HEK293 (cell line): ENCODE measurements at regions not wholly inside any gene's neighbourhood (a gene's known extent, or its start where the extent isn't known, plus 50 kb on each side); places are given as distances from the start of the nearest gene placed in this dataset.

Experiments used
- CTCF ChIA-PET: fragments of 350-600 bp; formaldehyde crosslinking; extraction: SDS; loops from one replicate; lab custom pipeline; 2021; ENCODE audit warnings: antibody characterized with exemption; lab: Yijun Ruan, JAX
- POLR2A ChIA-PET: fragments of 300-600 bp; formaldehyde crosslinking; extraction: SDS; loops from one replicate; lab custom pipeline; 2020; ENCODE audit warnings: antibody characterized with exemption, inconsistent platforms; lab: Yijun Ruan, JAX
- H3K27ac ChIP-seq: fragments of 200-500 bp; sonication (Bioruptor generic); 2 replicates; pipeline ENCODE4 v1.5.1; 2014; ENCODE audit warnings: low read depth, low read length, control low read depth, inconsistent platforms; ENCODE audit errors: extremely low read depth
- H3K36me3 ChIP-seq, 2 experiments: fragments of 200-500 bp in 1 of 2; sonication (Bioruptor generic) in 1 of 2; 1 replicate in 1 of 2; 2 replicates in 1 of 2; pipeline ENCODE4 v1.5.1; 2014 to 2017; ENCODE audit warnings: inconsistent platforms in 2 of 2, low read length in 2 of 2; ENCODE audit not compliant: control insufficient read depth in 2 of 2, insufficient read depth in 1 of 2
- H3K4me1 ChIP-seq: fragments of 200-500 bp; sonication (Bioruptor generic); 2 replicates; pipeline ENCODE4 v1.5.1; 2014; ENCODE audit warnings: mild to moderate bottlenecking, low read length, inconsistent platforms; ENCODE audit not compliant: control insufficient read depth, insufficient read depth
- H3K4me3 ChIP-seq: 2 replicates; pipeline ENCODE4 v1.5.1; 2011; ENCODE audit warnings: low read depth, mild to moderate bottlenecking, control low read depth, low read length, moderate library complexity
- H3K9me3 ChIP-seq: fragments of 200-500 bp; sonication (Bioruptor generic); 2 replicates; pipeline ENCODE4 v1.5.1; 2014; ENCODE audit warnings: low read depth, low read length, inconsistent platforms; ENCODE audit not compliant: control insufficient read depth, insufficient read depth
- GLIS2 ChIP-seq: fragments of 450-650 bp; formaldehyde crosslinking; IDR thresholded peaks from 2 replicates; pipeline ENCODE4 v1.5.1; 2016; ENCODE audit warnings: missing biosample characterization, missing genetic modification characterization
- KLF10 ChIP-seq: fragments of 450-650 bp; IDR thresholded peaks from 2 replicates; pipeline ENCODE4 v1.5.1; 2018; ENCODE audit warnings: missing biosample characterization, mild to moderate bottlenecking, missing genetic modification characterization
- KLF17 ChIP-seq: fragments of 450-650 bp; formaldehyde crosslinking; IDR thresholded peaks from 2 replicates; pipeline ENCODE4 v1.5.1; 2016; ENCODE audit warnings: missing biosample characterization, missing genetic modification characterization
- KLF8 ChIP-seq: fragments of 450-650 bp; formaldehyde crosslinking; IDR thresholded peaks from 2 replicates; pipeline ENCODE4 v1.5.1; 2016; ENCODE audit warnings: missing biosample characterization, missing genetic modification characterization
- PRDM2 ChIP-seq: fragments of 450-650 bp; formaldehyde crosslinking; IDR thresholded peaks from 2 replicates; pipeline ENCODE4 v1.5.1; 2016; ENCODE audit warnings: missing biosample characterization, missing genetic modification characterization, borderline replicate concordance
- SCRT2 ChIP-seq: fragments of 450-650 bp; formaldehyde crosslinking; IDR thresholded peaks from 2 replicates; pipeline ENCODE4 v1.5.1; 2016; ENCODE audit warnings: missing biosample characterization, missing genetic modification characterization
- TRIM28 ChIP-seq: IDR thresholded peaks from 2 replicates; pipeline ENCODE4 v1.6.1; 2011; ENCODE audit warnings: low read length, control low read depth, borderline replicate concordance
- WT1 ChIP-seq: fragments of 450-650 bp; formaldehyde crosslinking; IDR thresholded peaks from 2 replicates; pipeline ENCODE4 v1.5.1; 2016; ENCODE audit warnings: missing biosample characterization, missing genetic modification characterization
- YY2 ChIP-seq: fragments of 450-650 bp; formaldehyde crosslinking; IDR thresholded peaks from 2 replicates; pipeline ENCODE4 v1.5.1; 2016; ENCODE audit warnings: missing biosample characterization, missing genetic modification characterization
- ZEB2 ChIP-seq: fragments of 450-650 bp; formaldehyde crosslinking; IDR thresholded peaks from 2 replicates; pipeline ENCODE4 v1.5.1; 2016; ENCODE audit warnings: missing biosample characterization, missing genetic modification characterization
- ZFHX2 ChIP-seq: fragments of 450-650 bp; formaldehyde crosslinking; conservative IDR thresholded peaks from 2 replicates; pipeline ENCODE4 v1.5.1; 2016; ENCODE audit warnings: missing biosample characterization, missing genetic modification characterization
- ZNF112 ChIP-seq: fragments of 450-650 bp; formaldehyde crosslinking; IDR thresholded peaks from 2 replicates; pipeline ENCODE4 v1.5.0; 2017; ENCODE audit warnings: missing biosample characterization, missing genetic modification characterization
- ZNF155 ChIP-seq: fragments of 450-650 bp; formaldehyde crosslinking; IDR thresholded peaks from 2 replicates; pipeline ENCODE4 v1.5.1; 2016; ENCODE audit warnings: missing biosample characterization, missing genetic modification characterization
- ZNF169 ChIP-seq: fragments of 450-650 bp; formaldehyde crosslinking; IDR thresholded peaks from 2 replicates; pipeline ENCODE4 v1.5.1; 2016; ENCODE audit warnings: missing biosample characterization, missing genetic modification characterization
- ZNF184 ChIP-seq: fragments of 450-650 bp; IDR thresholded peaks from 2 replicates; pipeline ENCODE4 v1.5.1; 2018; ENCODE audit warnings: missing biosample characterization, mild to moderate bottlenecking, missing genetic modification characterization
- ZNF214 ChIP-seq: fragments of 450-650 bp; formaldehyde crosslinking; IDR thresholded peaks from 2 replicates; pipeline ENCODE4 v1.5.1; 2017; ENCODE audit warnings: missing biosample characterization, mild to moderate bottlenecking, missing genetic modification characterization, borderline replicate concordance
- ZNF24 ChIP-seq: fragments of 450-650 bp; formaldehyde crosslinking; IDR thresholded peaks from 2 replicates; pipeline ENCODE4 v1.5.1; 2016; ENCODE audit warnings: missing biosample characterization, missing genetic modification characterization
- ZNF362 ChIP-seq: fragments of 450-650 bp; formaldehyde crosslinking; IDR thresholded peaks from 2 replicates; pipeline ENCODE4 v1.5.1; 2016; ENCODE audit warnings: missing biosample characterization, missing genetic modification characterization
- ZNF521 ChIP-seq: fragments of 450-650 bp; formaldehyde crosslinking; IDR thresholded peaks from 2 replicates; pipeline ENCODE4 v1.5.1; 2017; ENCODE audit warnings: missing biosample characterization, mild to moderate bottlenecking, missing genetic modification characterization
- ZNF529 ChIP-seq: fragments of 450-650 bp; formaldehyde crosslinking; IDR thresholded peaks from 2 replicates; pipeline ENCODE4 v1.5.1; 2017; ENCODE audit warnings: missing genetic modification characterization, missing biosample characterization; ENCODE audit not compliant: insufficient replicate concordance
- ZNF555 ChIP-seq: fragments of 450-650 bp; formaldehyde crosslinking; conservative IDR thresholded peaks from 2 replicates; pipeline ENCODE4 v1.5.1; 2017; ENCODE audit warnings: missing biosample characterization, mild to moderate bottlenecking, missing genetic modification characterization, inconsistent platforms
- ZNF600 ChIP-seq: fragments of 450-650 bp; formaldehyde crosslinking; IDR thresholded peaks from 2 replicates; pipeline ENCODE4 v1.5.1; 2016; ENCODE audit warnings: missing biosample characterization, missing genetic modification characterization
- ZNF658 ChIP-seq: fragments of 450-650 bp; formaldehyde crosslinking; IDR thresholded peaks from 2 replicates; pipeline ENCODE4; 2016; ENCODE audit warnings: missing biosample characterization, missing genetic modification characterization
- ZNF660 ChIP-seq: fragments of 450-650 bp; IDR thresholded peaks from 2 replicates; pipeline ENCODE4 v1.5.1; 2018; ENCODE audit warnings: missing biosample characterization, mild to moderate bottlenecking, missing genetic modification characterization
- ZNF747 ChIP-seq: fragments of 450-650 bp; formaldehyde crosslinking; IDR thresholded peaks from 2 replicates; pipeline ENCODE4 v1.5.1; 2016; ENCODE audit warnings: missing biosample characterization, missing genetic modification characterization
- ZNF777 ChIP-seq: fragments of 450-650 bp; formaldehyde crosslinking; IDR thresholded peaks from 2 replicates; pipeline ENCODE4 v1.5.1; 2017; ENCODE audit warnings: missing biosample characterization, missing genetic modification characterization, borderline replicate concordance
- ZSCAN5A ChIP-seq: fragments of 450-650 bp; formaldehyde crosslinking; IDR thresholded peaks from 2 replicates; pipeline ENCODE4 v1.5.1; 2016; ENCODE audit warnings: missing biosample characterization, missing genetic modification characterization

GRCh38 chr6:94590416-94590815, 986.9 kb upstream of the MANEA start (continued):
- TF ChIP-seq PRDM2 (tag by site-specific recombination): no peak
- TF ChIP-seq WT1: no peak

GRCh38 chr6:94588301-94588700, 989.0 kb upstream of the MANEA start:
- Histone ChIP-seq H3K36me3 (no peaks in the 10 kb centered on the region), H3K27ac (no peak overlapping the region), H3K9me3 (no peaks in the 10 kb centered on the region), H3K4me1 (no peaks in the 10 kb centered on the region), H3K4me3 (no peak overlapping the region)
- CTCF ChIA-PET: no interaction called here
- TF ChIP-seq KLF10 (tag by site-specific recombination): no peak
- TF ChIP-seq ZNF214: no peak
- no peak for TF ChIP-seq SCRT2 (tag by site-specific recombination)
- no peak for TF ChIP-seq TRIM28
- no peak for TF ChIP-seq ZNF24 (tag by site-specific recombination)
- no peak for TF ChIP-seq ZNF555 (tag by site-specific recombination)
- no peak for TF ChIP-seq ZNF521 (tag by site-specific recombination)
- no peak for TF ChIP-seq ZNF600
- TF ChIP-seq ZNF658 (tag by site-specific recombination): no peak
- TF ChIP-seq KLF8 (tag by site-specific recombination): no peak
- no peak for TF ChIP-seq ZNF747 (tag by site-specific recombination)
- no peak for TF ChIP-seq ZEB2 (tag by site-specific recombination)
- TF ChIP-seq ZFHX2 (tag by site-specific recombination): no peak
- TF ChIP-seq ZSCAN5A (tag by site-specific recombination): no peak
- TF ChIP-seq, all 188 proteins: peak for 0
- POLR2A ChIA-PET: interaction anchor here (0.6 kb wide), 1 partner anchor 131 kb away, joined by 8 read pairs; no protein-coding TSS in a partner anchor

- POLR2A ChIA-PET: no interaction called here
- Histone ChIP-seq H3K27ac (no peak overlapping the region), H3K4me3 (no peak overlapping the region), H3K9me3 (no peaks in the 10 kb centered on the region), H3K36me3 (no peaks in the 10 kb centered on the region), H3K4me1 (no peaks in the 10 kb centered on the region)
- CTCF ChIA-PET: interaction anchor here (0.6 kb wide), 1 partner anchor 1835 kb away, joined by 3 read pairs; no protein-coding TSS in a partner anchor
- TF ChIP-seq ZNF777 (tag by site-specific recombination) (no peak), ZNF362 (tag by site-specific recombination) (no peak), GLIS2 (no peak), ZNF184 (tag by site-specific recombination) (no peak), ZNF155 (tag by site-specific recombination) (no peak), KLF17 (tag by site-specific recombination) (no peak), ZNF660 (tag by site-specific recombination) (no peak), ZNF112 (no peak), ZNF169 (tag by site-specific recombination) (no peak), ZNF529 (tag by site-specific recombination) (no peak), YY2 (no peak), ZNF747 (tag by site-specific recombination) (no peak)
These were observed 993.1 kb upstream of the MANEA start for GRCh38 chr6:94584211-94584610.
